HepG2 (cell line): ENCODE measurements at regions not wholly inside any gene's neighbourhood (a gene's known extent, or its start where the extent isn't known, plus 50 kb on each side); places are given as distances from the start of the nearest gene placed in this dataset.

Experiments used
- ATAC-seq: fragments of 200-7000 bp; cut with Tn5 transposase; 3 replicates; pipeline ENCODE4 v1.9.1; 2020; ENCODE audit warnings: mild to moderate bottlenecking, moderate library complexity
- BruUV-seq: library from RNA; stranded (reverse); fragments of 400-500 nt; replicated peaks from 2 replicates; lab custom pipeline; 2021; lab: Mats Ljungman, UMichigan
- CTCF ChIA-PET: fragments of 300-600 bp; formaldehyde crosslinking; extraction: SDS; loops from one replicate; lab custom pipeline; 2021; ENCODE audit warnings: low total read pairs, inconsistent platforms, low intra/inter-chr PET ratio; lab: Yijun Ruan, JAX
- POLR2A ChIA-PET: fragments of 350-600 bp; sonication (Branson Sonifier 250); formaldehyde crosslinking; loops from one replicate; lab custom pipeline; 2020; ENCODE audit warnings: antibody characterized with exemption, inconsistent platforms; lab: Yijun Ruan, JAX
- DNase-seq: peaks from one replicate; pipeline ENCODE4 v3.0.0-alpha.2; 2015; ENCODE audit warnings: low spot score
- FAIRE-seq: peaks from 3 replicates; lab custom pipeline; 2011; peaks lifted over from hg19 to GRCh38; lab: Jason Lieb, UNC
- H2AFZ ChIP-seq: one replicate; pipeline ENCODE4 v1.6.1; 2011; ENCODE audit warnings: low read length, inconsistent platforms
- H3K27ac ChIP-seq: fragments of 300-600 bp; 3 replicates; pipeline ENCODE4 v1.8.0; 2011; ENCODE audit warnings: mixed run types, mild to moderate bottlenecking, mixed read lengths, low read length, inconsistent platforms; ENCODE audit not compliant: insufficient read depth; ENCODE audit errors: extremely low read length
- H3K27me3 ChIP-seq, 2 experiments: fragments of 200-600 bp in 1 of 2; 2 replicates in 1 of 2; 3 replicates in 1 of 2; pipeline versions ENCODE4 v1.6.0 to v1.8.0; 2011; ENCODE audit warnings: low read length in 2 of 2, mild to moderate bottlenecking in 2 of 2, moderate library complexity in 2 of 2, inconsistent platforms in 1 of 2; ENCODE audit not compliant: insufficient read depth in 2 of 2, control insufficient read depth in 1 of 2
- H3K36me3 ChIP-seq, 2 experiments: fragments of 200-600 bp in 1 of 2; replicated peaks in 1 of 2; 2 replicates in 1 of 2; 3 replicates in 1 of 2; pipeline versions ENCODE4 v1.5.1 to v1.8.0; 2011; ENCODE audit warnings: low read length in 2 of 2, inconsistent platforms in 1 of 2; ENCODE audit not compliant: insufficient read depth in 2 of 2, control insufficient read depth in 1 of 2
- H3K4me1 ChIP-seq: 2 replicates; pipeline ENCODE4 v1.5.1; 2012; ENCODE audit warnings: low read length, inconsistent platforms; ENCODE audit not compliant: insufficient read depth
- H3K4me2 ChIP-seq: 2 replicates; pipeline ENCODE4 v1.6.0; 2011; ENCODE audit warnings: low read depth, low read length, inconsistent platforms
- H3K4me3 ChIP-seq, 3 experiments: fragments of 200-600 bp in 1 of 3; sonication (generic), shearing (Covaris generic) in 1 of 3; replicated peaks in 1 of 3; 2 replicates each; pipeline ENCODE4 v1.5.1; 2011 to 2016; ENCODE audit warnings: low read length in 3 of 3, inconsistent platforms in 2 of 3, low read depth in 2 of 3, mild to moderate bottlenecking in 2 of 3, control low read depth in 1 of 3, mixed read lengths in 1 of 3; ENCODE audit not compliant: insufficient read depth in 1 of 3
- H3K79me2 ChIP-seq: one replicate; pipeline ENCODE4 v1.6.1; 2011; ENCODE audit warnings: low read length, inconsistent platforms; ENCODE audit not compliant: insufficient read depth
- H3K9ac ChIP-seq: 2 replicates; pipeline ENCODE4 v1.6.0; 2011; ENCODE audit warnings: mild to moderate bottlenecking, low read depth, low read length, inconsistent platforms; ENCODE audit not compliant: insufficient read depth
- H3K9me3 ChIP-seq: 2 replicates; pipeline ENCODE4 v1.5.1; 2012; ENCODE audit warnings: mild to moderate bottlenecking, low read length
- H4K20me1 ChIP-seq: 2 replicates; pipeline ENCODE4 v1.6.0; 2011; ENCODE audit warnings: inconsistent platforms, mild to moderate bottlenecking, low read length, moderate library complexity; ENCODE audit not compliant: insufficient read depth
- AGO1 ChIP-seq: fragments of 200-400 bp; formaldehyde crosslinking; IDR thresholded peaks from 2 replicates; pipeline ENCODE4 v1.6.1; 2017; ENCODE audit warnings: mild to moderate bottlenecking, low read depth, low read length, moderate library complexity; ENCODE audit not compliant: poor library complexity, severe bottlenecking
- CENPBD1 ChIP-seq: sonication (generic); formaldehyde crosslinking; IDR thresholded peaks from 2 replicates; pipeline ENCODE4 v1.8.0; 2022; ENCODE audit warnings: missing genetic modification reagents, low read depth, mild to moderate bottlenecking, borderline replicate concordance
- ETV6 ChIP-seq: sonication (generic); formaldehyde crosslinking; conservative IDR thresholded peaks from 2 replicates; pipeline ENCODE4 v1.4.0; 2020; ENCODE audit warnings: missing genetic modification reagents
- LRRFIP1 ChIP-seq: sonication (generic); formaldehyde crosslinking; conservative IDR thresholded peaks from 2 replicates; pipeline ENCODE4 v1.4.0; 2020; ENCODE audit warnings: missing genetic modification reagents
- MAZ ChIP-seq, 2 experiments: sonication (generic) in 1 of 2; formaldehyde crosslinking in 1 of 2; IDR thresholded peaks; 2 replicates each; pipeline versions ENCODE4 v1.5.0 to v1.6.1; 2012 to 2020; ENCODE audit warnings: low read depth in 2 of 2, mild to moderate bottlenecking in 2 of 2, borderline replicate concordance in 1 of 2, improper control_type of control experiment in 1 of 2, low read length in 1 of 2, missing genetic modification reagents in 1 of 2, moderate library complexity in 1 of 2
- NCOA5 ChIP-seq: sonication (generic); formaldehyde crosslinking; IDR thresholded peaks from 2 replicates; pipeline ENCODE4 v1.4.0; 2020; ENCODE audit warnings: missing genetic modification reagents
- RBM22 ChIP-seq: fragments of 200-400 bp; formaldehyde crosslinking; optimal IDR thresholded peaks from 2 replicates; pipeline ENCODE3; 2017; ENCODE audit warnings: mild to moderate bottlenecking, low read length, moderate library complexity
- SIN3B ChIP-seq: fragments of 150-350 bp; IDR thresholded peaks from 2 replicates; pipeline ENCODE4 v1.6.1; 2014; ENCODE audit warnings: low read length
- TFDP1 ChIP-seq: IDR thresholded peaks from 2 replicates; pipeline ENCODE4 v1.6.1; 2016; ENCODE audit warnings: missing compliant biosample characterization, missing genetic modification reagents, borderline replicate concordance
- UBTF ChIP-seq: sonication (generic); formaldehyde crosslinking; IDR thresholded peaks from 2 replicates; pipeline ENCODE4 v1.4.0; 2020; ENCODE audit warnings: mild to moderate bottlenecking, missing genetic modification reagents
- ZKSCAN5 ChIP-seq: sonication (generic); formaldehyde crosslinking; IDR thresholded peaks from 2 replicates; pipeline ENCODE4 v1.5.1; 2020; ENCODE audit warnings: mild to moderate bottlenecking, missing genetic modification reagents
- ZNF530 ChIP-seq: sonication (generic); formaldehyde crosslinking; IDR thresholded peaks from 2 replicates; pipeline ENCODE4 v1.5.0; 2020; ENCODE audit warnings: low read depth, mild to moderate bottlenecking, missing genetic modification reagents
- ZNF564 ChIP-seq: sonication (generic); formaldehyde crosslinking; IDR thresholded peaks from 2 replicates; pipeline ENCODE4 v1.8.1; 2023; ENCODE audit warnings: mild to moderate bottlenecking, missing genetic modification reagents
- ZSCAN12 ChIP-seq: sonication (generic); formaldehyde crosslinking; IDR thresholded peaks from 2 replicates; pipeline ENCODE4 v1.9.0; 2021; ENCODE audit warnings: mild to moderate bottlenecking, missing genetic modification reagents
- WGBS: methylation state at CpG from one replicate; pipeline ENCODE4 v1.1.6; 2017; ENCODE audit warnings: low lambda C conversion rate; 5-methylcytosine and 5-hydroxymethylcytosine counted together
- in situ Hi-C: cut with HindIII; loops from 2 replicates; pipeline ENCODE4 v1.10.0; 2017; ENCODE audit warnings: low pct_unique_long_range_greater_than_20kb; ENCODE audit not compliant: extremely low pct_ligation_motif_present
- intact Hi-C: fragments of 100-400 bp; cut with micrococcal nuclease; formaldehyde crosslinking; loops from one replicate; pipeline ENCODE4 v1.10.0; 2022; ENCODE audit not compliant: unreplicated experiment

GRCh38 chr13:88345171-88345847 is 674.1 kb downstream of the SLITRK5 start:
- no peaks in the 10 kb centered on the region for H3K9me3 ChIP-seq
- CTCF ChIA-PET: no interaction called here

GRCh38 chr13:88360761-88361160 is 689.6 kb downstream of the SLITRK5 start:
- Histone ChIP-seq H2AFZ (no peak overlapping the region), H3K4me3 (no peak overlapping the region), H3K36me3 (no peaks in the 10 kb centered on the region), H3K4me1 (no peaks in the 10 kb centered on the region), H3K4me2 (no peak overlapping the region), H3K79me2 (no peaks in the 10 kb centered on the region), H3K9me3 (peaks cover 6% of the 10 kb centered on the region), H3K27me3 (no peaks in the 10 kb centered on the region), H4K20me1 (no peaks in the 10 kb centered on the region), H3K27ac (no peak overlapping the region), H3K9ac (no peak overlapping the region)
- whole genome bisulfite sequencing: 3% methylated on average over 2 of the region's 2 CpGs
- ChIA-PET CTCF (no interaction called here), POLR2A (no interaction called here)
- no peak for ATAC-seq
- in situ Hi-C loops: no loop called here
- no peak for FAIRE-seq
- DNase-seq: no peak
- no TSS peak for BruUV-seq
- intact Hi-C loops: no loop called here
- TF ChIP-seq ZSCAN12 (no peak), TFDP1 (CRISPR knock-in tag) (no peak), CENPBD1 (CRISPR knock-in tag) (no peak), NCOA5 (CRISPR knock-in tag) (no peak), AGO1 (no peak), UBTF (CRISPR knock-in tag) (no peak), ZNF530 (CRISPR knock-in tag) (no peak), MAZ (IDR thresholded peaks at IDR 0.05; ENCODE audit: borderline replicate concordance, low read depth, low read length) (no peak), MAZ (CRISPR knock-in tag; IDR thresholded peaks at IDR 0.05; ENCODE audit: low read depth) (no peak), LRRFIP1 (CRISPR knock-in tag) (no peak)

More at GRCh38 chr13:88345171-88345847, 674.1 kb downstream of the SLITRK5 start:
- Histone ChIP-seq H3K4me2 (no peak overlapping the region), H3K27me3 (no peaks in the 10 kb centered on the region), H3K36me3 (no peaks in the 10 kb centered on the region), H4K20me1 (no peaks in the 10 kb centered on the region), H3K27ac (no peak overlapping the region), H3K4me3 (no peak overlapping the region), H3K79me2 (no peaks in the 10 kb centered on the region)
- in situ Hi-C loops: no loop called here
- no TSS peak for BruUV-seq
- ATAC-seq: no peak
- no peak for DNase-seq
- no peak for TF ChIP-seq ZNF564 (CRISPR knock-in tag)
- no peak for TF ChIP-seq SIN3B
- no peak for TF ChIP-seq ZKSCAN5 (CRISPR knock-in tag)
- no peak for TF ChIP-seq ETV6 (CRISPR knock-in tag)
- TF ChIP-seq RBM22: no peak
- TF ChIP-seq, all 625 proteins: peak for 0
- POLR2A ChIA-PET: no interaction called here
- no peak overlapping the region for H2AFZ ChIP-seq
- H3K9ac ChIP-seq: no peak overlapping the region
- no peaks in the 10 kb centered on the region for H3K4me1 ChIP-seq
- WGBS: 88% methylated on average over 46 of the region's 59 CpGs
- intact Hi-C loops: no loop called here
- FAIRE-seq: no peak
